ENCODE measurements at regions not wholly inside any gene's neighbourhood (a gene's known extent, or its start where the extent isn't known, plus 50 kb on each side); places are given as distances from the start of the nearest gene placed in this dataset.

GRCh38 chr17:13765701-13766100 lies 164.0 kb upstream of the HS3ST3A1 start:
- H3K36me3 ChIP-seq: no peaks in the 10 kb centered on the region
- peaks cover 25% of the 10 kb centered on the region for H3K4me1 ChIP-seq
- TF ChIP-seq CTCF (IDR thresholded peaks at IDR 0.05; ENCODE audit: borderline replicate concordance): no peak
- intact Hi-C loops (cut with micrococcal nuclease): no loop called here
- no peak overlapping the region for H3K4me3 ChIP-seq
- H3K27me3 ChIP-seq (ENCODE audit: low read depth): no peaks in the 10 kb centered on the region
- peaks cover 14% of the 10 kb centered on the region for H3K9me3 ChIP-seq (replicated peaks)
- peak overlapping the region; percentile 73 for H3K27ac ChIP-seq (replicated peaks)
- DNase-seq: no peak

DNA sequence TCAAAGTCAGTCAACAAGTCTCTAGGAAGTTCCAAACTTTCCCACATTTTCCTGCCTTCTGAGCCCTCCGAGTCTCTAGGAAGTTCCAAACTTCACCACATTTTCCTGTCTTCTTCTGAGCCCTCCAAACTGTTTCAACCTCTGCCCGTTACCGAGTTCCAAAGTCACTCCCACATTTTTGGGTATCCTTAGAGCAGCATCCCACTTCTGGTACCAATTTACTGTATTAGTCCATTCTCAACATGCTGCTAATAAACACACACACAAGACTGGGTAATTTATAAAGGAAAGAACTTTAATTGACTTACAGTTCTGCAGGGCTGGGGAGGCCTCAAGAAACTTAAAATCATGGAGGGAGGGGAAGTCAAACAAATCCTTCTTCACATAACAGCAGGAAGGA lies 169.0 kb upstream of the HS3ST3A1 start:
- intact Hi-C loops (cut with micrococcal nuclease): no loop called here
- TF ChIP-seq CTCF (IDR thresholded peaks at IDR 0.05; ENCODE audit: borderline replicate concordance): no peak
- H3K4me1 ChIP-seq: peaks cover 20% of the 10 kb centered on the region

GRCh38 chr17:13775450-13775849 lies 173.7 kb upstream of the HS3ST3A1 start:
- DNase-seq: no peak
- intact Hi-C loops (cut with micrococcal nuclease): no loop called here
- Histone ChIP-seq H3K4me3 (no peak overlapping the region), H3K27me3 (ENCODE audit: low read depth) (no peaks in the 10 kb centered on the region), H3K4me1 (peaks cover 17% of the 10 kb centered on the region), H3K36me3 (no peaks in the 10 kb centered on the region), H3K27ac (replicated peaks) (peak overlapping the region; percentile 78), H3K9me3 (replicated peaks) (peaks cover 33% of the 10 kb centered on the region)
- TF ChIP-seq CTCF (IDR thresholded peaks at IDR 0.05; ENCODE audit: borderline replicate concordance): no peak

More for the DNA sequence above, 169.0 kb upstream of the HS3ST3A1 start:
- H3K36me3 ChIP-seq: no peaks in the 10 kb centered on the region
- no peaks in the 10 kb centered on the region for H3K27me3 ChIP-seq (ENCODE audit: low read depth)
- no peak for DNase-seq
- no peak overlapping the region for H3K4me3 ChIP-seq
- H3K27ac ChIP-seq (replicated peaks): no peak overlapping the region
- peaks cover 30% of the 10 kb centered on the region for H3K9me3 ChIP-seq (replicated peaks)

DNA sequence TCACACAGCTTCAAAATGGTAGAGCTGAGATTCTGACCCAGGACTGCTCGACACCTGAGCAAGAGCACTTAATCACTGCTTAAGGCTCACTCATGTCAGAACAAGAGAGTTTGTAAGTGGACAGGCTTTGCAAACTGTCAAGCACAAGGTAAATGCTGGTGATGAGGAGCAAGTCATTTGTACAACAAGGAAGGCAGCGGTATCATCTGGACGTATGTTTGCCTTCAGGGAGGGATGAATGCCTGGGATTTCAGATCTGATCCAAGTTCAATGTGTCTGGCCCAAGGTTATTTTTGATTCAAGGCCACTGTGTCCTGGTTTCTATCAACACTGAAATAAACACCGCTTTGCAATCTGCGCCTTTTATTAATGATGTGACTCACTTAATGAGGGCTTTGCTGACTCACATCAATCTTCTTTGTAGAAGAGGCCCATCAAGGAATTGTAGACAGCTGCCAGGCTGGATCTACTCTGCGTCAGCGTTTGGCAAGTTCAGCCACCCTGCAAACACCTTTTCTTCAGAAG lies 174.4 kb upstream of the HS3ST3A1 start:
- peaks cover 27% of the 10 kb centered on the region for H3K9me3 ChIP-seq (replicated peaks)
- H3K4me1 ChIP-seq: peaks cover 17% of the 10 kb centered on the region
- no peaks in the 10 kb centered on the region for H3K36me3 ChIP-seq
- no peaks in the 10 kb centered on the region for H3K27me3 ChIP-seq (ENCODE audit: low read depth)
- no peak overlapping the region for H3K4me3 ChIP-seq
- peak overlapping the region; percentile 78 for H3K27ac ChIP-seq (replicated peaks)
- TF ChIP-seq CTCF (IDR thresholded peaks at IDR 0.05; ENCODE audit: borderline replicate concordance): no peak
- intact Hi-C loops (cut with micrococcal nuclease): no loop called here
- DNase-seq: peak; percentile 20

GRCh38 chr17:13777003-13777402 lies 175.3 kb upstream of the HS3ST3A1 start:
- Histone ChIP-seq H3K27ac (replicated peaks) (peak overlapping the region; percentile 78), H3K4me3 (no peak overlapping the region), H3K27me3 (ENCODE audit: low read depth) (no peaks in the 10 kb centered on the region), H3K9me3 (replicated peaks) (peaks cover 25% of the 10 kb centered on the region), H3K4me1 (peaks cover 17% of the 10 kb centered on the region), H3K36me3 (no peaks in the 10 kb centered on the region)
- TF ChIP-seq CTCF (IDR thresholded peaks at IDR 0.05; ENCODE audit: borderline replicate concordance): no peak
- intact Hi-C loops (cut with micrococcal nuclease): no loop called here
- DNase-seq: no peak
